Mucosa of rectum (tissue), 2 donors: ENCODE measurements at regions not wholly inside any gene's neighbourhood (a gene's known extent, or its start where the extent isn't known, plus 50 kb on each side); places are given as distances from the start of the nearest gene placed in this dataset.
"Not testable (repeated sequence)": the region's sequence is repeated elsewhere in the genome, so short reads cannot be mapped to it uniquely, and the experiment has no call there.

Experiments
- H3K27ac ChIP-seq, 2 donors: one replicate each; pipeline ENCODE4 v1.7.0; 2013; ENCODE audit warnings: inconsistent platforms in 2 of 2, low read depth in 2 of 2, low read length in 2 of 2
- H3K27me3 ChIP-seq, 2 donors: one replicate each; pipeline ENCODE4 v1.7.0; 2013; ENCODE audit warnings: low read length in 2 of 2; ENCODE audit not compliant: control insufficient read depth in 2 of 2, insufficient read depth in 2 of 2
- H3K36me3 ChIP-seq, 2 donors: one replicate each; pipeline ENCODE4 v1.7.0; 2013; ENCODE audit warnings: low read length in 2 of 2; ENCODE audit not compliant: control insufficient read depth in 2 of 2, insufficient read depth in 2 of 2
- H3K4me1 ChIP-seq, 2 donors: one replicate each; pipeline ENCODE4 v1.7.0; 2013; ENCODE audit warnings: low read length in 2 of 2, mild to moderate bottlenecking in 1 of 2; ENCODE audit not compliant: control insufficient read depth in 2 of 2, insufficient read depth in 2 of 2
- H3K4me3 ChIP-seq, 2 donors: one replicate each; pipeline ENCODE4 v1.7.0; 2013; ENCODE audit warnings: low read length in 2 of 2
- H3K9ac ChIP-seq, 2 donors: one replicate each; pipeline ENCODE4 v1.7.0; 2013; ENCODE audit warnings: low read length in 2 of 2, low read depth in 1 of 2, mild to moderate bottlenecking in 1 of 2
- H3K9me3 ChIP-seq, 2 donors: one replicate each; pipeline ENCODE4 v1.7.0; 2013; ENCODE audit warnings: low read length in 2 of 2; ENCODE audit not compliant: control insufficient read depth in 2 of 2
- donor health status: healthy.
- donor health status: Normal muscosa, but diverticular disease.

GRCh38 chr18:1357724-1358123 lies 453.1 kb downstream of the ADCYAP1 start:
- Histone ChIP-seq H3K4me1 (no peaks in the 10 kb centered on the region), H3K9me3 (peaks cover 0 to 3% of the 10 kb centered on the region in 2 donors), H3K4me3 (no peak overlapping the region), H3K27ac (no peak overlapping the region), H3K9ac (no peak overlapping the region), H3K36me3 (no peaks in the 10 kb centered on the region), H3K27me3 (no peaks in the 10 kb centered on the region)

- Histone ChIP-seq H3K4me1 (no peaks in the 10 kb centered on the region), H3K36me3 (no peaks in the 10 kb centered on the region), H3K27ac (no peak overlapping the region), H3K27me3 (no peaks in the 10 kb centered on the region), H3K9me3 (peaks cover 0 to 3% of the 10 kb centered on the region in 2 donors), H3K9ac (no peak overlapping the region), H3K4me3 (no peak overlapping the region)
These were observed 457.3 kb downstream of the ADCYAP1 start for GRCh38 chr18:1361936-1362335.

- H3K9ac ChIP-seq = no peak overlapping the region
- H3K4me1 ChIP-seq = no peaks in the 10 kb centered on the region
- H3K4me3 ChIP-seq = no peak overlapping the region
- no peaks in the 10 kb centered on the region for H3K36me3 ChIP-seq
- no peak overlapping the region for H3K27ac ChIP-seq
- no peaks in the 10 kb centered on the region for H3K27me3 ChIP-seq
- H3K9me3 ChIP-seq = no peaks in the 10 kb centered on the region
These were observed 465.9 kb downstream of the ADCYAP1 start for GRCh38 chr18:1370552-1370951.

- no peaks in the 10 kb centered on the region for H3K9me3 ChIP-seq
- H3K27me3 ChIP-seq = no peaks in the 10 kb centered on the region
- H3K27ac ChIP-seq = no peak overlapping the region
- no peaks in the 10 kb centered on the region for H3K36me3 ChIP-seq
- H3K4me3 ChIP-seq = no peak overlapping the region
- H3K4me1 ChIP-seq = no peaks in the 10 kb centered on the region
- H3K9ac ChIP-seq = no peak overlapping the region
These were observed 467.1 kb downstream of the ADCYAP1 start for GRCh38 chr18:1371724-1372123.

GRCh38 chr18:1383465-1383864 lies 478.8 kb downstream of the ADCYAP1 start:
- Histone ChIP-seq H3K36me3 (no peaks in the 10 kb centered on the region), H3K4me3 (no peak overlapping the region), H3K9ac (no peak overlapping the region), H3K27me3 (no peaks in the 10 kb centered on the region), H3K27ac (no peak overlapping the region), H3K4me1 (no peaks in the 10 kb centered on the region), H3K9me3 (peaks cover 0 to 3% of the 10 kb centered on the region in 2 donors)

- H3K27ac ChIP-seq, H3K4me3 ChIP-seq, H3K9ac ChIP-seq, H3K36me3 ChIP-seq, H3K9me3 ChIP-seq, H3K27me3 ChIP-seq, H3K4me1 ChIP-seq: not testable (repeated sequence)
These were observed 483.8 kb downstream of the ADCYAP1 start for GRCh38 chr18:1388468-1388867.

- no peak overlapping the region for H3K4me3 ChIP-seq
- no peaks in the 10 kb centered on the region for H3K27me3 ChIP-seq
- H3K36me3 ChIP-seq = no peaks in the 10 kb centered on the region
- H3K9ac ChIP-seq = no peak overlapping the region
- no peaks in the 10 kb centered on the region for H3K9me3 ChIP-seq
- no peaks in the 10 kb centered on the region for H3K4me1 ChIP-seq
- no peak overlapping the region for H3K27ac ChIP-seq
These were observed 487.4 kb downstream of the ADCYAP1 start for GRCh38 chr18:1392046-1392445.

GRCh38 chr18:1392865-1393734 lies 488.4 kb downstream of the ADCYAP1 start:
- Histone ChIP-seq H3K9me3 (no peaks in the 10 kb centered on the region), H3K27ac (no peak overlapping the region), H3K27me3 (no peaks in the 10 kb centered on the region), H3K4me3 (no peak overlapping the region), H3K4me1 (no peaks in the 10 kb centered on the region), H3K36me3 (no peaks in the 10 kb centered on the region), H3K9ac (no peak overlapping the region)

- Histone ChIP-seq H3K36me3 (no peaks in the 10 kb centered on the region), H3K9me3 (no peaks in the 10 kb centered on the region), H3K4me3 (no peak overlapping the region), H3K27me3 (no peaks in the 10 kb centered on the region), H3K4me1 (no peaks in the 10 kb centered on the region), H3K27ac (no peak overlapping the region), H3K9ac (no peak overlapping the region)
These were observed 489.3 kb downstream of the ADCYAP1 start for GRCh38 chr18:1393929-1394328.

GRCh38 chr18:1394426-1394825 lies 489.8 kb downstream of the ADCYAP1 start:
- no peaks in the 10 kb centered on the region for H3K9me3 ChIP-seq
- no peaks in the 10 kb centered on the region for H3K27me3 ChIP-seq
- H3K27ac ChIP-seq = no peak overlapping the region
- H3K36me3 ChIP-seq = no peaks in the 10 kb centered on the region
- H3K4me1 ChIP-seq = no peaks in the 10 kb centered on the region
- no peak overlapping the region for H3K9ac ChIP-seq
- H3K4me3 ChIP-seq = no peak overlapping the region
